ENCODE measurements at regions not wholly inside any gene's neighbourhood (a gene's known extent, or its start where the extent isn't known, plus 50 kb on each side); places are given as distances from the start of the nearest gene placed in this dataset.
"Not testable (repeated sequence)": the region's sequence is repeated elsewhere in the genome, so short reads cannot be mapped to it uniquely, and the experiment has no call there.

DNA sequence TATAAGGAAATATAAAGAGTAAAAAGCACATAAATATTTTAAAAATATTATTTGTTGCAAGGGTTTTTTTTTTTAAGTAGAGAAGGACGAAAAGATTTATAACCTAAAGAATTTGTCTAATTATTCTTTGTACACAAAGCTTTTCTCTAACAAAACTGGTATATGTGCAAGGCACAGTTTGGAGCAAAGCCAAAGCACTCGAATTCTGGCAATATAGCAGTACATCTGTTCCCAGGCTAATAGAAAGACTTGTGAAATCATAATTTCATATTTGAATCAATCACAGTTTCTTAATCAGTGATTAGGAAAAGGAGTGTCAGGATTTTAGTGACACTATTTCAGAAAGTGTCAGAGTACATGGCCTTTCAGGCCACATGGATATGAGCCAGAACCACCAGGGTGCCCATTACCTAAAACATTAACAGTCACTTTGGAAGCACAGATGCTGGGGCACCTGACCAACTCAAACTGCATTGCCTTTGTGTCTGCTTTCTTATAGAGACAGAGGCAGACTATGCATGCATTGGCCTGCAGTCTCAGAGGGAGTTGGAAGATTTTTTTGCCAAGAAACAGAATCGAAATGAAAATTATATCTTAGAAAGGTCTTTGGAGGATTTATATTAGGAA lies 651.8 kb upstream of the SGO1 start:
- TF ChIP-seq, protein P1, sequence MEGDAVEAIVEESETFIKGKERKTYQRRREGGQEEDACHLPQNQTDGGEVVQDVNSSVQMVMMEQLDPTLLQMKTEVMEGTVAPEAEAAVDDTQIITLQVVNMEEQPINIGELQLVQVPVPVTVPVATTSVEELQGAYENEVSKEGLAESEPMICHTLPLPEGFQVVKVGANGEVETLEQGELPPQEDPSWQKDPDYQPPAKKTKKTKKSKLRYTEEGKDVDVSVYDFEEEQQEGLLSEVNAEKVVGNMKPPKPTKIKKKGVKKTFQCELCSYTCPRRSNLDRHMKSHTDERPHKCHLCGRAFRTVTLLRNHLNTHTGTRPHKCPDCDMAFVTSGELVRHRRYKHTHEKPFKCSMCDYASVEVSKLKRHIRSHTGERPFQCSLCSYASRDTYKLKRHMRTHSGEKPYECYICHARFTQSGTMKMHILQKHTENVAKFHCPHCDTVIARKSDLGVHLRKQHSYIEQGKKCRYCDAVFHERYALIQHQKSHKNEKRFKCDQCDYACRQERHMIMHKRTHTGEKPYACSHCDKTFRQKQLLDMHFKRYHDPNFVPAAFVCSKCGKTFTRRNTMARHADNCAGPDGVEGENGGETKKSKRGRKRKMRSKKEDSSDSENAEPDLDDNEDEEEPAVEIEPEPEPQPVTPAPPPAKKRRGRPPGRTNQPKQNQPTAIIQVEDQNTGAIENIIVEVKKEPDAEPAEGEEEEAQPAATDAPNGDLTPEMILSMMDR (IDR thresholded peaks at IDR 0.05; ENCODE audit: extremely low read depth, missing control alignments), result no peak
- no peak for DNase-seq (ENCODE audit: low spot score)

DNA sequence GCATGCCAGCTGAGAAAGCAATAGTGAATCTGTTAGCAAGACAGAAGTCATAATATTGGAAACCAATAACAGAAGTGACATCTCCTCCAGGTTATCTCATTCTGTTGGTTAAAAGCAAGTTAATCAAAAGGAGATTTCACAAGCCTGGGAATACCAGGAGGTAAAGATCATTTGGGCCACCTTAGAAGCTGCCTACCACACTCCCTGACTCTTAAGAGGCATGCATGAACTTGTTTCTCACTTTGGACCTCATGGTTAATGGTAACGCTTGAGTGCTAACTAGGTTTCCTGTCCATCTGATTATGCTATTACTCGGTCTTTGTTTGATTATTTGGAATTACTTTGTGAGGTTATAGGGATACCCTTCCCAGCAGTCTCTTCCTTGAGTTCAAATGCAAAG lies 650.8 kb upstream of the SGO1 start:
- TF ChIP-seq, protein P1 (IDR thresholded peaks at IDR 0.05; ENCODE audit: extremely low read depth, missing control alignments), result no peak
- no peak for DNase-seq (ENCODE audit: low spot score)

DNA sequence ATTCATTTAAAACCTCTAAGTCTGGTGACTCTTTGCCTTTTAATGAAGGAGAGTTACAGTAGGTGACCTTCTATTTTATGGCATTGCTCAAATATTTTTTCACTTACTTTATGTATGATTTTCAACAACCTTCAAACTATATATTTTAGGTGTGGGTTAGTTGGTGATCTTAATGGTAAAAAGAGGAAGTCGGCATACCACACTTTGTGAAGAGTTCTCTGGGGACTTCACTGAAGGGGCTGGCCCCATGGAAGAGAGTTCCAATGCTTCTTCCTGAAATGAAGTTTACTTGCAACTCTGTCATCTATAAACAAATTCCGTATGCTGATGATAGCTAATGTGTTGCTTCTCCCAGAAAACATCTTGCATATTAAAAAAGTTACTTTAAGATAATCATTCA lies 647.0 kb upstream of the SGO1 start:
- DNase-seq (ENCODE audit: low spot score), result no peak
- TF ChIP-seq, protein P1 (IDR thresholded peaks at IDR 0.05; ENCODE audit: extremely low read depth, missing control alignments), result no peak

DNA sequence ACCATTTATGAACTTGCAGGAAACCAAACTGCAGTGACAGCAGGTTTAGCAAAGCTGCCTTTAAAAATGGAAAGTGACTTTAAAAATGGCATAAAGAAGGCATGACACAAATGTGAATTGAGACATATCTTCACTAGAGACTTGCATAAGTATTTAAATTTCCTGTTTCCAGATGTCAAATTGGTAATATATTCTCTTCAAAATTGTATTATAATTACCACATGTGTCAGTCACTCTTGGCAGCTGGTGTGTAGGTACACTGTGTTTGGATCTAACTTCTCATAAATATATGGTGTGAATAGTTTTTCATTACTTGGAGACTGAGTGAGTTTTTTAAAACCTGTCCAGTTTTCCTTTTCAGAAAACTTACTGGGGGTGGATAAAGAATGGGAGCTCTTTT lies 636.2 kb upstream of the SGO1 start:
- TF ChIP-seq, protein P1 (IDR thresholded peaks at IDR 0.05; ENCODE audit: extremely low read depth, missing control alignments), result no peak
- DNase-seq (ENCODE audit: low spot score), result no peak

DNA sequence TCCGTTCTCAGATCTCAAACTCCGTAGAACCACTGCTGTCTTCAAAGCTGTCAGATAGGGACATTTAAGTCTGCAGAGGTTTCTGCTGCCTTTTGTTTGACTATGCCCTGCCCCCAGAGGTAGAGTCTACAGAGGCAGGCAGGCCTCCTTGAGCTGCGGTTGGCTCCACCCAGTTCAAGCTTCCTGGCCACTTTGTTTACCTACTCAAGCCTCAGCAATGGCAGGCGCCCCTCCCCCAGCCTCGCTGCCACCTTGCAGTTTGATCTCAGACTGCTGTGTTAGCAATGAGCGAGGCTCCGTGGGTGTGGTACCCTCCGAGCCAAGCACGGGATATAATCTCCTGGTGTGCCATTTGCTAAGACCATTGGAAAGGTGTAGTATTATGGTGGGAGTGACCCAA lies 634.9 kb upstream of the SGO1 start:
- not testable (repeated sequence) for DNase-seq (ENCODE audit: low spot score)

DNA sequence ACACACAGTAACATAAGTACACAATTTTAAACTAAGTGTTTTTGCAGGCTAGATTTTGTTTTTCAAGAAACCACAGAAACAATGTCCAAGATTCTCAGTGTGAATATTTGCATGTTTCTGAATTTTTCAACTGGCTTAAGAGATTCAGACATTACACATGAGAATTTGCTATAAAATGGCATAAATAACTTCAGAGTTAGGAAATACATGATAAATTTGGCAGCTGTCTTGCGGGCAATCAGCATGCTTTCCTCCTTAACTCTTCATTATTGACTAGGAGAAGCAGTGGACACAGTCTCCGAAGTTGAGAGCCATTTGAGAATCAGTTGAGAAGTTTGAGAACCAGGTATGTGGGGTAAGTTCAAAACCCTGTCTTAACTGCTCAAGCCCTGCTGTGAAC lies 625.6 kb upstream of the SGO1 start:
- no peak for DNase-seq (ENCODE audit: low spot score)
- TF ChIP-seq, protein P1 (IDR thresholded peaks at IDR 0.05; ENCODE audit: extremely low read depth, missing control alignments), result no peak

DNA sequence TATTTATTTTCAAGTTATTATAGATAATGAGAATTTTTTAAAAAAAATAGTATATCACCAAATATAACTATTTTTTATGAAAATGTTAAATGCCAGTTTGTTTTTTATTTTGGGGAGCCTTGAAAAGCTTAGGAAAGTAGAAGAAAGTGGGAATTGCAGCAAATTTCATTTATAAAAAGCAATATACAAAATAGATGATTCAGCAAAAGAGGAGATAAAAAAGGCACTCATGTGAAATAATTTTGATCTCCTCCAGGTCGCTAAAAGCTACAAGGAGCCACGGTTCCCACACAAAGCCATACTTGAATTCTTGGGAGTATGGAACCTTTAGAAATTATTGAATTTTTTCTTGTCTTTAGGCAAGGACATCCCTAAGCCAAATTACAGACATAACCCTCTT lies 625.0 kb upstream of the SGO1 start:
- TF ChIP-seq, protein P1 (IDR thresholded peaks at IDR 0.05; ENCODE audit: extremely low read depth, missing control alignments), result no peak
- no peak for DNase-seq (ENCODE audit: low spot score)

DNA sequence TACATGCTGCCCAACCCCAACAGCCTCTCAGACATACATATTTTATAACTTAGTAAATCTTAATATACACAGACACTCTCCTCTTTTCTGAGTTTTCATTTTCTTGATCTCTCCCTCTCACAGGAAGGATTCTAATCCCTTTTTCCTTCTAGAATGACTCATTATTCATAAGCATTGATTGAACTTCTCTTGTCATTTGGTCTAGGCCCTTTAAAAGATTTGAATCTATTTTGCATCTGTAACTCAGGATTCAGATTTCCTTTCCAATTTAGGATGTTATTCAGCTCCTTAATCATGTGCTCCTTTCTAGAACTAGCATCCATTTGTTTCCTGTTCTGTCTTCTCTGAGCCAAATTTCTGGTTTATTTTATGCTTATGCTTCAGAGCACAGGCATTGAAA lies 624.5 kb upstream of the SGO1 start:
- DNase-seq (ENCODE audit: low spot score), result no peak
- TF ChIP-seq, protein P1 (IDR thresholded peaks at IDR 0.05; ENCODE audit: extremely low read depth, missing control alignments), result no peak

Data from GM20000 (cell line).